ENCODE measurements at regions not wholly inside any gene's neighbourhood (a gene's known extent, or its start where the extent isn't known, plus 50 kb on each side); places are given as distances from the start of the nearest gene placed in this dataset.

DNA sequence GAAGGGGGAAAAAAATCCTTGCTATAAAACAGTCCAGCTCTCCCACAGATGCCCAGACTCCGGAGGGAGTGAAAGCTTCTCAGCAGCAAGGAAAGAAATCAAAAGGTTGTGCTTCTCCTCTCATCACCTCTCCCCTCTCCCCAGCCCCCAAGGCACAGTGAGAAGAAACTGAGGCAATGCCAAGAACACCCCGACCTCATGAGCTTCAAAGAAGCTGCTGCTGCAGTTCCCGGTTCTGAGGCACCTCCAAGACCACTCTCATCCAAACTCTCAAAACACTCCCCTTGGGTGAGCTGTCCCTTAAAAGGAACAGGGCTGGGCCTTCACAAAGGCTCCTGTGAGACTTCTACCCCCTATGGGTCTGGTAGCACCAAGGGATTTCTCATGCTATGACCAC lies 62.0 kb upstream of the KLF7 start:
- 37% methylated on average over 3 of the region's 3 CpGs for WGBS
- Histone ChIP-seq H3K27me3 (no peaks in the 10 kb centered on the region), H3K4me3 (peak overlapping the region; percentile 30 to 48 (median 37)), H3K36me3 (no peaks in the 10 kb centered on the region), H3K27ac (replicated peaks in 1 of 4) (peak overlapping the region; percentile 70 to 83 (median 76)), H3K9me3 (no peaks in the 10 kb centered on the region), H3K4me1 (peaks cover 45 to 62% (median 49%) of the 10 kb centered on the region in 4 donors)
- no peak for TF ChIP-seq POLR2AphosphoS5 (IDR thresholded peaks at IDR 0.05)
- TF ChIP-seq POLR2A (IDR thresholded peaks at IDR 0.05; ENCODE audit: low read depth) = no peak
- TF ChIP-seq, protein P1, sequence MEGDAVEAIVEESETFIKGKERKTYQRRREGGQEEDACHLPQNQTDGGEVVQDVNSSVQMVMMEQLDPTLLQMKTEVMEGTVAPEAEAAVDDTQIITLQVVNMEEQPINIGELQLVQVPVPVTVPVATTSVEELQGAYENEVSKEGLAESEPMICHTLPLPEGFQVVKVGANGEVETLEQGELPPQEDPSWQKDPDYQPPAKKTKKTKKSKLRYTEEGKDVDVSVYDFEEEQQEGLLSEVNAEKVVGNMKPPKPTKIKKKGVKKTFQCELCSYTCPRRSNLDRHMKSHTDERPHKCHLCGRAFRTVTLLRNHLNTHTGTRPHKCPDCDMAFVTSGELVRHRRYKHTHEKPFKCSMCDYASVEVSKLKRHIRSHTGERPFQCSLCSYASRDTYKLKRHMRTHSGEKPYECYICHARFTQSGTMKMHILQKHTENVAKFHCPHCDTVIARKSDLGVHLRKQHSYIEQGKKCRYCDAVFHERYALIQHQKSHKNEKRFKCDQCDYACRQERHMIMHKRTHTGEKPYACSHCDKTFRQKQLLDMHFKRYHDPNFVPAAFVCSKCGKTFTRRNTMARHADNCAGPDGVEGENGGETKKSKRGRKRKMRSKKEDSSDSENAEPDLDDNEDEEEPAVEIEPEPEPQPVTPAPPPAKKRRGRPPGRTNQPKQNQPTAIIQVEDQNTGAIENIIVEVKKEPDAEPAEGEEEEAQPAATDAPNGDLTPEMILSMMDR (IDR thresholded peaks at IDR 0.05) = no peak
- no peak for TF ChIP-seq EP300 (IDR thresholded peaks at IDR 0.05)
- intact Hi-C loops (cut with DNase I) = loop anchor here (5.0 kb wide), 2 partner anchors 60 to 105 kb away; partner anchors contain the start of gene KLF7
- DNase-seq (ENCODE audit: extremely low spot score) = peak; percentile 34

DNA sequence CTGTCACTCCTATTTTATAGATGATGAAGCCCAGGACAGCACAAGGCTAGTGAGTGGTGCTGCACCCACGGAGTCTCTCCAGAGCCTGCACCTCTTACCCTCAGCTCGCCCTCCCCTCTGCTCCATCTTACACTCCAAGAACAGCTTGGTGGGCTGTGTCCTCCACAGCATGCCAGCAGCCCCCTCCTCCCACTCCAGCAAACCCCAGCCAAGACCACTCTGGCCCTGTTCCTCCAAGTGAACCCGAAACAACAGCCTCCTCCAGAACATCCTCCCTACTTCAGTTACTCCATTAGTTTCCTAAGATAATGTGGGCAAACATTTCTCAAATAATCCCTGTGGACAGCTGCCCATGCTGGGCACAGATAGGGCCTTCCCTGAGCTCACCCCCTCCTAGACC lies 62.7 kb upstream of the KLF7 start:
- Histone ChIP-seq H3K27ac (replicated peaks in 1 of 4) (peak overlapping the region in 2 of 4 donors; percentile 78 to 83), H3K36me3 (no peaks in the 10 kb centered on the region), H3K27me3 (no peaks in the 10 kb centered on the region), H3K4me1 (peaks cover 45 to 62% (median 49%) of the 10 kb centered on the region in 4 donors), H3K9me3 (no peaks in the 10 kb centered on the region), H3K4me3 (no peak overlapping the region)
- TF ChIP-seq POLR2A (IDR thresholded peaks at IDR 0.05; ENCODE audit: low read depth) (no peak), POLR2AphosphoS5 (IDR thresholded peaks at IDR 0.05) (no peak), EP300 (IDR thresholded peaks at IDR 0.05) (no peak)
- TF ChIP-seq, protein P1 (IDR thresholded peaks at IDR 0.05) = no peak
- 100% methylated on average over 2 of the region's 3 CpGs for WGBS
- DNase-seq (ENCODE audit: extremely low spot score) = peak; percentile 50
- intact Hi-C loops (cut with DNase I) = loop anchor here (5.0 kb wide), 2 partner anchors 61 to 104 kb away; partner anchors contain the start of gene KLF7

DNA sequence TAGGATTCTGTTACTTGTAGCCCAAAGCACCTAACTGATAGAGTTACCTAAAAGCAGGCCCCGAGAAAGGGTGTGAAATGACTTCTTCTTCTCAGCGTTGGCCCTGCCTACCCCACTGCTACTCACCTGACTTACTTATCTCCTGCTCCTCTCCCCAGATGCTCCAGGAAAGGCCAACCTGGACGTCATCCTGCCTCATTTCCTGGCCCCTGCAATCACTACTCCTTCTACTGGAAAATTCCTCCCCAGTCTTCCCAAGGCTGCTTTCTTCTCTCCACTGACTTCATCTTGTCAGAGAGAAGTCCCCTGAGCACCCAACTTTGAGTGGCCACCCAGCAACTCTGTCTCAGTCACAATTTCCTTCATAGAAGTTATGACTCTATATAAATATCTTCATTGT lies 63.4 kb upstream of the KLF7 start:
- TF ChIP-seq EP300 (IDR thresholded peaks at IDR 0.05) (no peak), POLR2AphosphoS5 (IDR thresholded peaks at IDR 0.05) (no peak), POLR2A (IDR thresholded peaks at IDR 0.05; ENCODE audit: low read depth) (no peak)
- 83% methylated on average over 3 of the region's 3 CpGs for WGBS
- Histone ChIP-seq H3K27ac (replicated peaks in 1 of 4) (no peak overlapping the region), H3K9me3 (no peaks in the 10 kb centered on the region), H3K27me3 (no peaks in the 10 kb centered on the region), H3K4me1 (peaks cover 42 to 60% (median 49%) of the 10 kb centered on the region in 4 donors), H3K36me3 (no peaks in the 10 kb centered on the region), H3K4me3 (no peak overlapping the region)
- no peak for DNase-seq (ENCODE audit: extremely low spot score)
- intact Hi-C loops (cut with DNase I) = loop anchor here (5.0 kb wide), 2 partner anchors 62 to 103 kb away; partner anchors contain the start of gene KLF7

GRCh38 chr2:207230261-207231105 lies 64.7 kb upstream of the KLF7 start:
- TF ChIP-seq POLR2AphosphoS5 (IDR thresholded peaks at IDR 0.05) = no peak
- TF ChIP-seq, protein P1 (IDR thresholded peaks at IDR 0.05) = peak in 2 of 3 experiments; percentile 17 to 50
- H3K4me1 ChIP-seq = peaks cover 32 to 48% (median 37%) of the 10 kb centered on the region in 4 donors
- intact Hi-C loops (cut with DNase I) = no loop called here

GRCh38 chr2:207231106-207231865 lies 65.5 kb upstream of the KLF7 start:
- no peak overlapping the region for H3K27ac ChIP-seq (replicated peaks in 1 of 4)
- H3K9me3 ChIP-seq = no peaks in the 10 kb centered on the region
- H3K36me3 ChIP-seq = no peaks in the 10 kb centered on the region
- DNase-seq (ENCODE audit: extremely low spot score) = no peak
- H3K4me3 ChIP-seq = no peak overlapping the region
- TF ChIP-seq POLR2AphosphoS5 (IDR thresholded peaks at IDR 0.05) = no peak
- TF ChIP-seq, protein P1 (IDR thresholded peaks at IDR 0.05) = no peak
- no peak for TF ChIP-seq EP300 (IDR thresholded peaks at IDR 0.05)
- TF ChIP-seq POLR2A (IDR thresholded peaks at IDR 0.05; ENCODE audit: low read depth) = no peak
- intact Hi-C loops (cut with DNase I) = no loop called here
- WGBS = 67% methylated on average over 5 of the region's 5 CpGs
- peaks cover 31 to 46% (median 32%) of the 10 kb centered on the region in 4 donors for H3K4me1 ChIP-seq
- no peaks in the 10 kb centered on the region for H3K27me3 ChIP-seq

More at GRCh38 chr2:207230261-207231105, 64.7 kb upstream of the KLF7 start:
- Histone ChIP-seq H3K27me3 (no peaks in the 10 kb centered on the region), H3K27ac (replicated peaks in 1 of 4) (peak overlapping the region in 2 of 4 donors; percentile 24 to 26), H3K4me3 (no peak overlapping the region), H3K36me3 (no peaks in the 10 kb centered on the region), H3K9me3 (no peaks in the 10 kb centered on the region)
- 64% methylated on average over 6 of the region's 6 CpGs for WGBS
- DNase-seq (ENCODE audit: extremely low spot score) = no peak
